Upper lobe of left lung (tissue), 6 donors: ENCODE measurements at regions not wholly inside any gene's neighbourhood (a gene's known extent, or its start where the extent isn't known, plus 50 kb on each side); places are given as distances from the start of the nearest gene placed in this dataset.

Experiments
- ATAC-seq, 2 donors: fragments of 200-7000 bp; cut with Tn5 transposase; one replicate each; pipeline ENCODE4 v1.9.1; 2022; ENCODE audit warnings: mild to moderate bottlenecking in 2 of 2, moderate library complexity in 2 of 2; ENCODE audit not compliant: low FRiP score in 2 of 2
- DNase-seq, 2 donors: peaks; one replicate each; pipeline ENCODE4 v3.0.0-alpha.2; 2019 to 2020
- H3K27ac ChIP-seq, 4 donors: fragments of 200-600 bp; sonication (generic); one replicate each; pipeline ENCODE4 v1.5.1; 2016 to 2019
- H3K27me3 ChIP-seq, 4 donors: fragments of 200-600 bp; sonication (generic); one replicate each; pipeline ENCODE4 v1.5.1; 2017 to 2019
- H3K36me3 ChIP-seq, 4 donors: fragments of 200-600 bp; sonication (generic); one replicate each; pipeline ENCODE4 v1.5.1; 2016 to 2019
- H3K4me1 ChIP-seq, 4 donors: fragments of 200-600 bp; sonication (generic); one replicate each; pipeline ENCODE4 v1.5.1; 2018 to 2019
- H3K4me3 ChIP-seq, 4 donors: fragments of 200-600 bp; sonication (generic); one replicate each; pipeline ENCODE4 v1.5.1; 2017 to 2019; ENCODE audit warnings: mild to moderate bottlenecking in 2 of 4, moderate library complexity in 1 of 4
- H3K9me3 ChIP-seq, 4 donors: fragments of 200-600 bp; sonication (generic); one replicate each; pipeline ENCODE4 v1.5.1; 2018 to 2019
- CTCF ChIP-seq, 6 experiments: fragments of 450-650 bp in 4 of 6; fragments of 200-600 bp in 2 of 6; sonication (generic) in 2 of 6; IDR thresholded peaks; one replicate each; pipeline ENCODE4 v1.5.1; 2016 to 2019; ENCODE audit warnings: antibody characterized with exemption in 6 of 6
- EP300 ChIP-seq, 4 donors: sonication (generic); formaldehyde crosslinking; IDR thresholded peaks; one replicate each; pipeline ENCODE4 v1.5.1; 2017; ENCODE audit warnings: antibody characterized with exemption in 4 of 4, control low read depth in 2 of 4
- POLR2A ChIP-seq, 4 donors: fragments of 450-650 bp; IDR thresholded peaks; one replicate each; pipeline ENCODE4 v1.5.1; 2016 to 2017; ENCODE audit warnings: antibody characterized with exemption in 4 of 4, mild to moderate bottlenecking in 2 of 4
- POLR2AphosphoS5 ChIP-seq, 2 donors: sonication (generic); formaldehyde crosslinking; IDR thresholded peaks; one replicate each; pipeline ENCODE4 v1.5.1; 2017; ENCODE audit warnings: antibody characterized with exemption in 2 of 2
- WGBS, 2 donors: methylation state at CpG; one replicate each; pipeline ENCODE4 v1.1.5; 2017 to 2018; 5-methylcytosine and 5-hydroxymethylcytosine counted together
- donor health status: DM: no; HTN: no; CAD: no; lungs with moderate emphysema.
- donor health status: DM: no; HTN: yes; CAD: no; lungs with severe emphysema.

GRCh38 chr17:72342627-72343527 lies 222.1 kb downstream of the SOX9 start:
- H3K36me3 ChIP-seq = no peaks in the 10 kb centered on the region
- ATAC-seq (peak; percentile 40 to 75), DNase-seq (peak in 1 of 2 donors; percentile 49)
- peaks cover 7 to 11% (median 9%) of the 10 kb centered on the region in 4 donors for H3K4me1 ChIP-seq
- H3K27ac ChIP-seq = no peak overlapping the region
- WGBS, 2 donors = 47 to 56% methylated on average over 28 of the region's 28 CpGs
- TF ChIP-seq POLR2A (IDR thresholded peaks at IDR 0.05) (no peak), CTCF (IDR thresholded peaks at IDR 0.05) (no peak)
- no peaks in the 10 kb centered on the region for H3K27me3 ChIP-seq
- no peak overlapping the region for H3K4me3 ChIP-seq
- H3K9me3 ChIP-seq = no peaks in the 10 kb centered on the region

GRCh38 chr17:72343911-72344310 lies 223.1 kb downstream of the SOX9 start:
- no peak overlapping the region for H3K27ac ChIP-seq
- peaks cover 3 to 8% (median 4%) of the 10 kb centered on the region in 4 donors for H3K4me1 ChIP-seq
- DNase-seq (no peak), ATAC-seq (no peak)
- no peaks in the 10 kb centered on the region for H3K9me3 ChIP-seq
- H3K27me3 ChIP-seq = no peaks in the 10 kb centered on the region
- TF ChIP-seq CTCF (IDR thresholded peaks at IDR 0.05) = no peak
- WGBS, 2 donors = 74 to 79% methylated on average over 5 to 8 of the region's 8 CpGs
- H3K4me3 ChIP-seq = no peak overlapping the region
- H3K36me3 ChIP-seq = no peaks in the 10 kb centered on the region

- DNase-seq (no peak), ATAC-seq (no peak)
- TF ChIP-seq POLR2A (IDR thresholded peaks at IDR 0.05) (no peak), POLR2AphosphoS5 (IDR thresholded peaks at IDR 0.05) (no peak), EP300 (IDR thresholded peaks at IDR 0.05) (no peak), CTCF (IDR thresholded peaks at IDR 0.05) (no peak)
- H3K9me3 ChIP-seq = no peaks in the 10 kb centered on the region
- no peak overlapping the region for H3K4me3 ChIP-seq
- no peak overlapping the region for H3K27ac ChIP-seq
- H3K27me3 ChIP-seq = no peaks in the 10 kb centered on the region
- H3K4me1 ChIP-seq = peaks cover 0 to 8% (median 0%) of the 10 kb centered on the region in 4 donors
- WGBS, 2 donors = 70 to 81% methylated on average over 5 of the region's 5 CpGs
- H3K36me3 ChIP-seq = no peaks in the 10 kb centered on the region
These were observed 223.8 kb downstream of the SOX9 start for GRCh38 chr17:72344613-72345012.

- DNase-seq (no peak), ATAC-seq (no peak)
- no peaks in the 10 kb centered on the region for H3K27me3 ChIP-seq
- H3K4me3 ChIP-seq = no peak overlapping the region
- peaks cover 0 to 8% (median 0%) of the 10 kb centered on the region in 4 donors for H3K4me1 ChIP-seq
- 70 to 93% methylated on average over 3 of the region's 3 CpGs for WGBS, 2 donors
- no peak overlapping the region for H3K27ac ChIP-seq
- H3K36me3 ChIP-seq = no peaks in the 10 kb centered on the region
- no peak for TF ChIP-seq POLR2A (IDR thresholded peaks at IDR 0.05)
- no peak for TF ChIP-seq POLR2AphosphoS5 (IDR thresholded peaks at IDR 0.05)
- no peak for TF ChIP-seq CTCF (IDR thresholded peaks at IDR 0.05)
- no peak for TF ChIP-seq EP300 (IDR thresholded peaks at IDR 0.05)
- no peaks in the 10 kb centered on the region for H3K9me3 ChIP-seq
These were observed 224.3 kb downstream of the SOX9 start for GRCh38 chr17:72345088-72345487.

GRCh38 chr17:72345536-72345935 lies 224.7 kb downstream of the SOX9 start:
- WGBS, 2 donors = 92 to 96% methylated on average over 5 of the region's 5 CpGs
- Histone ChIP-seq H3K4me3 (no peak overlapping the region), H3K36me3 (no peaks in the 10 kb centered on the region), H3K4me1 (peaks cover 0 to 8% (median 0%) of the 10 kb centered on the region in 4 donors), H3K27ac (no peak overlapping the region), H3K9me3 (no peaks in the 10 kb centered on the region), H3K27me3 (no peaks in the 10 kb centered on the region)
- TF ChIP-seq EP300 (IDR thresholded peaks at IDR 0.05) = no peak
- no peak for TF ChIP-seq CTCF (IDR thresholded peaks at IDR 0.05)
- no peak for TF ChIP-seq POLR2AphosphoS5 (IDR thresholded peaks at IDR 0.05)
- no peak for TF ChIP-seq POLR2A (IDR thresholded peaks at IDR 0.05)
- ATAC-seq (no peak), DNase-seq (no peak)
